ENCODE measurements at regions not wholly inside any gene's neighbourhood (a gene's known extent, or its start where the extent isn't known, plus 50 kb on each side); places are given as distances from the start of the nearest gene placed in this dataset.
"Not testable (repeated sequence)": the region's sequence is repeated elsewhere in the genome, so short reads cannot be mapped to it uniquely, and the experiment has no call there.

GRCh38 chr2:2580841-2581240 lies 249.8 kb upstream of the MYT1L start:
- TF ChIP-seq CTCF (IDR thresholded peaks at IDR 0.05); EP300 (IDR thresholded peaks at IDR 0.05; ENCODE audit: borderline replicate concordance in 1 of 2, low read depth in 1 of 2, low read length in 1 of 2); POLR2AphosphoS5 (IDR thresholded peaks at IDR 0.05; ENCODE audit: low read depth, low read length); IRF3 (IDR thresholded peaks at IDR 0.05; ENCODE audit: low read depth, low read length); YY1 (IDR thresholded peaks at IDR 0.05; ENCODE audit: low read depth); MXI1 (IDR thresholded peaks at IDR 0.05; ENCODE audit: low read depth, low read length); TAF1 (IDR thresholded peaks at IDR 0.05; ENCODE audit: borderline replicate concordance, low read depth, low read length); TCF12 (IDR thresholded peaks at IDR 0.05); RCOR1 (IDR thresholded peaks at IDR 0.05; ENCODE audit: low read length); FOXM1 (IDR thresholded peaks at IDR 0.05; ENCODE audit: low read depth); CHD2 (IDR thresholded peaks at IDR 0.05; ENCODE audit: low read length, partially characterized antibody): not testable (repeated sequence)
- TF ChIP-seq, protein P1, sequence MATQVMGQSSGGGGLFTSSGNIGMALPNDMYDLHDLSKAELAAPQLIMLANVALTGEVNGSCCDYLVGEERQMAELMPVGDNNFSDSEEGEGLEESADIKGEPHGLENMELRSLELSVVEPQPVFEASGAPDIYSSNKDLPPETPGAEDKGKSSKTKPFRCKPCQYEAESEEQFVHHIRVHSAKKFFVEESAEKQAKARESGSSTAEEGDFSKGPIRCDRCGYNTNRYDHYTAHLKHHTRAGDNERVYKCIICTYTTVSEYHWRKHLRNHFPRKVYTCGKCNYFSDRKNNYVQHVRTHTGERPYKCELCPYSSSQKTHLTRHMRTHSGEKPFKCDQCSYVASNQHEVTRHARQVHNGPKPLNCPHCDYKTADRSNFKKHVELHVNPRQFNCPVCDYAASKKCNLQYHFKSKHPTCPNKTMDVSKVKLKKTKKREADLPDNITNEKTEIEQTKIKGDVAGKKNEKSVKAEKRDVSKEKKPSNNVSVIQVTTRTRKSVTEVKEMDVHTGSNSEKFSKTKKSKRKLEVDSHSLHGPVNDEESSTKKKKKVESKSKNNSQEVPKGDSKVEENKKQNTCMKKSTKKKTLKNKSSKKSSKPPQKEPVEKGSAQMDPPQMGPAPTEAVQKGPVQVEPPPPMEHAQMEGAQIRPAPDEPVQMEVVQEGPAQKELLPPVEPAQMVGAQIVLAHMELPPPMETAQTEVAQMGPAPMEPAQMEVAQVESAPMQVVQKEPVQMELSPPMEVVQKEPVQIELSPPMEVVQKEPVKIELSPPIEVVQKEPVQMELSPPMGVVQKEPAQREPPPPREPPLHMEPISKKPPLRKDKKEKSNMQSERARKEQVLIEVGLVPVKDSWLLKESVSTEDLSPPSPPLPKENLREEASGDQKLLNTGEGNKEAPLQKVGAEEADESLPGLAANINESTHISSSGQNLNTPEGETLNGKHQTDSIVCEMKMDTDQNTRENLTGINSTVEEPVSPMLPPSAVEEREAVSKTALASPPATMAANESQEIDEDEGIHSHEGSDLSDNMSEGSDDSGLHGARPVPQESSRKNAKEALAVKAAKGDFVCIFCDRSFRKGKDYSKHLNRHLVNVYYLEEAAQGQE (IDR thresholded peaks at IDR 0.05; ENCODE audit: low read depth, low read length), result not testable (repeated sequence)
- TF ChIP-seq, protein P2, sequence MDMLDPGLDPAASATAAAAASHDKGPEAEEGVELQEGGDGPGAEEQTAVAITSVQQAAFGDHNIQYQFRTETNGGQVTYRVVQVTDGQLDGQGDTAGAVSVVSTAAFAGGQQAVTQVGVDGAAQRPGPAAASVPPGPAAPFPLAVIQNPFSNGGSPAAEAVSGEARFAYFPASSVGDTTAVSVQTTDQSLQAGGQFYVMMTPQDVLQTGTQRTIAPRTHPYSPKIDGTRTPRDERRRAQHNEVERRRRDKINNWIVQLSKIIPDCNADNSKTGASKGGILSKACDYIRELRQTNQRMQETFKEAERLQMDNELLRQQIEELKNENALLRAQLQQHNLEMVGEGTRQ (IDR thresholded peaks at IDR 0.05; ENCODE audit: borderline replicate concordance, low read depth, low read length), result not testable (repeated sequence)
